ENCODE measurements at regions not wholly inside any gene's neighbourhood (a gene's known extent, or its start where the extent isn't known, plus 50 kb on each side); places are given as distances from the start of the nearest gene placed in this dataset.
"Not testable (repeated sequence)": the region's sequence is repeated elsewhere in the genome, so short reads cannot be mapped to it uniquely, and the experiment has no call there.

GRCh38 chr5:50898966-50899365 lies 232.5 kb downstream of the PARP8 start:
- no peak for DNase-seq (ENCODE audit: low read depth)
- H3K4me3 ChIP-seq (replicated peaks; ENCODE audit: low read depth, low read length) = no peak overlapping the region
- TF ChIP-seq CTCF (IDR thresholded peaks at IDR 0.05; ENCODE audit: low read length, missing control alignments) = no peak

GRCh38 chr5:50900952-50901510 lies 234.6 kb downstream of the PARP8 start:
- no peak for TF ChIP-seq CTCF (IDR thresholded peaks at IDR 0.05; ENCODE audit: low read length, missing control alignments)
- H3K4me3 ChIP-seq (replicated peaks; ENCODE audit: low read depth, low read length) = no peak overlapping the region
- DNase-seq (ENCODE audit: low read depth) = no peak

- TF ChIP-seq CTCF (IDR thresholded peaks at IDR 0.05; ENCODE audit: low read length, missing control alignments) = no peak
- no peak for DNase-seq (ENCODE audit: low read depth)
- no peak overlapping the region for H3K4me3 ChIP-seq (replicated peaks; ENCODE audit: low read depth, low read length)
These were observed 237.2 kb downstream of the PARP8 start for GRCh38 chr5:50903651-50904050.

GRCh38 chr5:50905996-50906570 lies 239.6 kb downstream of the PARP8 start:
- DNase-seq (ENCODE audit: low read depth) = no peak
- no peak overlapping the region for H3K4me3 ChIP-seq (replicated peaks; ENCODE audit: low read depth, low read length)
- no peak for TF ChIP-seq CTCF (IDR thresholded peaks at IDR 0.05; ENCODE audit: low read length, missing control alignments)

- not testable (repeated sequence) for DNase-seq (ENCODE audit: low read depth); H3K4me3 ChIP-seq (replicated peaks; ENCODE audit: low read depth, low read length)
These were observed 253.7 kb downstream of the PARP8 start for GRCh38 chr5:50920160-50920559.

GRCh38 chr5:50921366-50922133 lies 255.1 kb downstream of the PARP8 start:
- DNase-seq (ENCODE audit: low read depth) = no peak
- no peak overlapping the region for H3K4me3 ChIP-seq (replicated peaks; ENCODE audit: low read depth, low read length)
- no peak for TF ChIP-seq CTCF (IDR thresholded peaks at IDR 0.05; ENCODE audit: low read length, missing control alignments)

- not testable (repeated sequence) for H3K4me3 ChIP-seq (replicated peaks; ENCODE audit: low read depth, low read length); DNase-seq (ENCODE audit: low read depth)
These were observed 255.9 kb downstream of the PARP8 start for GRCh38 chr5:50922134-50922941.

All from fibroblast of pulmonary artery (primary cell).